HG02870 (cell line): ENCODE measurements at regions not wholly inside any gene's neighbourhood (a gene's known extent, or its start where the extent isn't known, plus 50 kb on each side); places are given as distances from the start of the nearest gene placed in this dataset.
"Not testable (repeated sequence)": the region's sequence is repeated elsewhere in the genome, so short reads cannot be mapped to it uniquely, and the experiment has no call there.

Source experiments
- ATAC-seq: cut with Tn5 transposase; IDR thresholded peaks from one replicate; pipeline ENCODE4 v1.9.1; 2021; ENCODE audit warnings: mild to moderate bottlenecking, moderate library complexity; ENCODE audit not compliant: unreplicated experiment

DNA sequence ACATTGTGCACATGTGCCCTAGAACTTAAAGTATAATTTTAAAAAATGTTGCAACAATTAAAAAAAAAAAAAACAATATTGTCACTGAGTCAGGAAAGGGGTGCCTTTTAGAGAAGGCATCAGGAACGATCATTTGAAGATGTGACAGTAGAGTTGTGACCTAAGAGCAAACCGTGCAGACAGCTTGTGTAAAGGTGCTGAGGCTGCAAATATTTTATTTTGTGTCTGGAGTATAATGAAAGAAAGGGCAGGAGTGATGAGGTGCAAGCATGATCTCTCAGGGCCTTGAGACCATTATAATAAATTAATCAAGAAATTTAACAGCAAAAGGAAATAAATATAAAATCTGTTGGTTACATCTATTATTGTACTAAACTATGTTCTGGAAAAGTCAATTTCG lies 1219.7 kb downstream of the OLFM4 start:
- ATAC-seq = no peak

DNA sequence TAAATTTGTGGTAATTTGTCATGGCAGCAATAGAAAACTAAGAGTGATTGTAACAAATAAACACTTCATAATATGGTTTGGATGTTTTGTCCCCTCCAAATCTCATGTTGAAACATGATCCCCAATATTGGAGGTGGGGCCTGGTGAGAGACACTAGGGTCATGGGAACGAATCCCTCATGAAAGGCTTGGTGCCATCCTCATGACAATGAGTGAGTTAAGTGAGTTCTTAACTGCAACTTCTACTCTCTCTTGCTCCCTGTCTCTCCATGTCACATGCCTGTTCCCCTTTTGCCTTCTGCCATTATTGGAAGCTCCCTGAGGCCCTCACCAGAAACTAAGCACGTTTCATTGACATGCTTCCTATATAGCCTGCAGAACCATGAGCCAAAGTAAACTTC lies 1233.2 kb downstream of the OLFM4 start:
- no peak for ATAC-seq

DNA sequence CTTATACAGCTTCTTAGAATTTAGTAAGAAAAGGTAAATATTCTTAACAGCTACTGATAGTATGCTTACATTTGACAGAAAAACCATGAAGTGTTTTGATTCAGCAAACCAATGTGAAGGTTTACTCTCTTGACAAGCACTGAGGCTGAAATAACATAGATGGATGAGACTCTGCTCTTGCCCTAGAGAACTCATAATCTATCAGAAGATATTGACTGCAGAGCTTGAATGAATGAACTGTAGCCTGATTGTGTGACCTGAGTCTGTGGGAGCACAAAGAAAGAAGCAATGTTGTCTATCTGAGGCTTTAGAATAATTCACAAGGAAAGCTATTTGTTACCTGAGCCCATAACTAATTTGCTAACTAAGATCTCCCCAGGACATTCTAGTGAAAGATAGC lies 1235.3 kb downstream of the OLFM4 start:
- ATAC-seq = no peak

- not testable (repeated sequence) for ATAC-seq
These were observed 1238.6 kb downstream of the OLFM4 start for GRCh38 chr13:54267253-54267668.

DNA sequence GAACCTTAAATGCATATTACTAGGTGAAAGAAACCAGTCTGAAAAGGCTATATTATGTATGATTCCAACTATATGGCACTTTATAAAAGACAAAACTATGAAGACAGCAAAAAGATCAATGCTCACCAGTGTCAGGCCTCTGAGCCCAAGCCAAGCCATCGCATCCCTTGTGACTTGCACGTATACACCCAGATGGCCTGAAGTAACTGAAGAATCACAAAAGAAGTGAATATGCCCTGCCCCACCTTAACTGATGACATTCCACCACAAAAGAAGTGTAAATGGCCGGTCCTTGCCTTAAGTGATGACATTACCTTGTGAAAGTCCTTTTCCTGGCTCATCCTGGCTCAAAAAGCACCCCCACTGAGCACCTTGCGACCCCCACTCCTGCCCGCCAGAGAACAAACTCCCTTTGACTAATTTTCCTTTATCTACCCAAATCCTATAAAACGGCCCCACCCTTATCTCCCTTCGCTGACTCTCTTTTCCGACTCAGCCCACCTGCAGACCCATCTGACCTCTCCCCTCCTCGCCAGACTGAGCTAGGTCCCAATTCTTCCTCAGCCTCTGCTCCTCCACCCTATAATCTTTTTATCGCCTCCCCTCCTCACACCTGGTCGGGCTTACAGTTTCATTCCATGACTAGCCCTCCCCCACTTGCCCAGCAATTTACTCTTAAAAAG lies 1239.5 kb downstream of the OLFM4 start:
- ATAC-seq = not testable (repeated sequence)

GRCh38 chr13:54287062-54287764 lies 1258.6 kb downstream of the OLFM4 start:
- ATAC-seq = no peak

GRCh38 chr13:54301085-54301484 lies 1272.5 kb downstream of the OLFM4 start:
- no peak for ATAC-seq

- no peak for ATAC-seq
These were observed 1276.8 kb downstream of the OLFM4 start for GRCh38 chr13:54305377-54305776.

- no peak for ATAC-seq
These were observed 1284.3 kb downstream of the OLFM4 start for GRCh38 chr13:54312885-54313284.

DNA sequence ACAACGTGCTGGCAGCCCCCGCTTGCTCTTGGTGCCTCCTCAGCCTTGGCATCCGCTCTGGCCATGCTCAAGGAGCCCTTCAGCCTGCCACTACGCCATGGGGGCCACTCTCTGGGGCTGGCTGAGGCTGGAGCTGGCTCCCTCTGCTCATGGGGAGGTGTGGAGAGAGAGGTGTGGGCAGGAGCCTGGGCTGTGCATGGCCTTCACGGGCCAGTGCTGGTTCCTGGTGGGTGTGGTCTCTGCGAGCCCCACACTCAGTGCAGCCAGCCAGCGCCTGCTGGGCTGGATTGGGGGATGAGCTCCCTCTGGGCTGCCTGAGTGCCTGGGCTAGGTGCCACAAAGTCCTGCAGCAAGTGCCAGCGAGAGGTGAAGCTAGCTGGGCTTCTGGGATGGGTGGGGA lies 1289.1 kb downstream of the OLFM4 start:
- ATAC-seq = no peak

- ATAC-seq = no peak
These were observed 1308.9 kb downstream of the OLFM4 start for GRCh38 chr13:54337540-54337939.

DNA sequence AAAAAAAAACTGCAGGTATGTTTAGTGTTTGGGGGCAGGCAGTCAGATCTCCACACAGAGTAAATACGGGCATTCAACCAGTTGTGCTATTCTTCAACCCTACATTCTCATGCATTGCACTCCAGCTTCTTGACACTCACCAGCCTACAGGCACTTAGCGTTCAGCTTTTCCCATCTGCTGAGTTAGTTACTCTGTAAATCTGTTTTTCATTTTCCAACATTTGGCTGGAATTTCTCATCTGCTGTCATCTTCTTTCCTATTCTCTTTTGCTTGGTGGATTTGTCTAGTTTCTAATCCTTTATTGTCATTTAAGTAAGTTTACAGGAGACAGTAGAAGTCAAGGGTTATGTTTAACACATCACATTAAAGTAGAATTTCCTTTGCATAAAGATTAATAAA lies 1318.9 kb downstream of the OLFM4 start:
- ATAC-seq = no peak

DNA sequence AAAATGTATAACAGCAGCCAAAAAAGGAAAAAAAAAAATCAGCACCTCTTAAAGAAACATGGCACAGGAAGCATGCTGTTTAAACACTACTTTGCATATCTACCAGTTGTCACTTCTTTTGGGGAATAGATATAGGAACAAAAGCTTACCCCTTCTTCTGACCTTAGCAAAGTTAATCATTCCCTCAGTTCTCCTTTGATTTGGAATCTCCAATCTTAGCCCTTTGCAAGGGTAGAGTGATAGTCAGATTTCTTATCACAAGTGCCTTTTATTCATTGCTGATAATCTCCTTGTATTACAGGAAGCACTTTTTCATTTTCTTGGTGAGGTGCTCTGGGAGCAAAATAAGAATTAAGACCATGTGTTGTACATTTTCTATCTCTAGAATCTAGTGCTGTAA lies 1327.6 kb downstream of the OLFM4 start:
- no peak for ATAC-seq

DNA sequence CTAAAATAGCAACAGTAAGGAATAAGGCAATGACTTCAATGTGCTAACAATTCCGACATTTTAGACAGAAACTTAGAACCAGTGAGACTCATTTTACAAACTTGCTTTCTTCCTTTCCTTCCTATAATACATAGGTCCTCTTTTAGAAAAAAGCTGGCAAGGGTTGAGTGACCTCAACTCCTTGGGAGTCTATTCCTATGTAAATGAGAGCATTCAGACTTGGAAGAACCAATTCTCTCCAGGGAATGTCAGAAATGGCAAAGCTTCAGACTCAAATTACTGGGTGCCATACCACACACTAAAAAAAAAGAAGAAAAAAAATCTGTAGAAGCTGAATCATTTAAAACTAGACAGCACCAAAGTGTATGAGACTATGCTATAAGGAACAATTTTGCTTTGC lies 1328.2 kb downstream of the OLFM4 start:
- ATAC-seq = no peak

- no peak for ATAC-seq
These were observed 1328.8 kb downstream of the OLFM4 start for GRCh38 chr13:54357284-54357933.

DNA sequence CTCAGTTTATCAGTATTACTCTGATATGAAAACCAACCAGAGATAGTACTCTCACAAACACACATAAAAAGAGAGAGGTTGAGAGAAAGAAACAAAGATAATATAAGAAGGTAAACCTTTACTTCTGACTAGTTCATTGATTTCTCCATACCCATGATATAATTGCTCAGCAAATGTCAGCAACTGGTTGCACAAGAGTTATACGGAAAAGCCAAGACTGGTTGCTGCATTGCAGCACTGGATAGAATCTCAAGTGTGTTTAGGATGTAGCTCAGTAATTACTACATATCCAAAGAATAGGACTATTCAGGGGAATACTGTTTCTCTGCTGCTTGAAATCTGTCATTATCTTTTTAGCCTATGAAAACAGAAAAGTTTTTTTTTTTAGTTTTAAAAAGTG lies 1332.8 kb downstream of the OLFM4 start:
- ATAC-seq = no peak

GRCh38 chr13:54366728-54367127 lies 1338.1 kb downstream of the OLFM4 start:
- ATAC-seq = no peak

DNA sequence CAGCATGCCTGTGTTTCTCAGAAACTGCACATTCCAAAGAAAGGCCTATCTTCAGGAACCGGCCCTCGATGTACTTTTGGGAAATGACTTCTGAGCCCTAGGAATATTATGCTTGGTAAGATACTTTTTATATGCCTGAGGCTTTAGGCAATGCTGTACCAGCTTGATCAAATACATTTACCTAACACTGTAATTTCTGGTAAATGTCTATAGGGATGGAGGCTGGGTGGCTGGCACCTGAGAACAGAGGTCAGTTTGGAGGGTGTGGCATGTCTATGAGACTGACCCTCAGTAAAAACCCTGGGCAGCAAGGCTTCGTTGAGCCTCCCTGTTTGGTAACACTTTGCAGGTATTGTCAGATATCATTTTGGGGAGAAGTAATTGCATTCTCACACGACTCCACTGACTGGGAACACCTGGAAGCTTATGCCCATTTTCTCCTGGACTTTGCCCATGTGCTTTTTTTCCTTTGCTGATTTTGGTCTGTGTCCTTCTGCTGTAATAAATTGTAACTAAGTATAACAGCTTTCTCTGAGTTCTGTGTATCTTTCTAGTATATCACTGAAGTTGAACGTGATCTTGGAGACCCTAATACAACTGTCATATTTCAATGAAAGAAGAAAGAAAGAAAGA lies 1339.1 kb downstream of the OLFM4 start:
- no peak for ATAC-seq

- no peak for ATAC-seq
These were observed 1339.8 kb downstream of the OLFM4 start for GRCh38 chr13:54368387-54368786.

DNA sequence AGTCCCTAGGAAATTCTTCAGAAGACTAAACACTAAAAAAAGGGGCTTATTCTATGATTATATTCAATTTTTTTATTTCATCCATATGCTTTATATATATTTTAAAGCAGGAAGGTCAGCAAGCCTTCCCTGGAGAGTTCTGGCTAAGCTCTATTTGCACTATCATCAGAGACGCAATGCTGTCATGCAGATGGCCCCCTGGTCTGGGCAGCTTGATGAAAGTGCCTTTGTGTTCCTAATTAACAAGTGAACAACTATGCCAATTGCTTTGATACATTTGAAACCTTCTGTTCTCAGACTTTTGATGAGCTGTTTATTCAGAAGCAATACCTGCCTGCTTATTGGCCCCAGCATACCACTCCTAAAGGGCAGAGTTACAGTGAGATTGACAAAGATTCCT lies 1344.6 kb downstream of the OLFM4 start:
- ATAC-seq = no peak

- no peak for ATAC-seq
These were observed 1350.8 kb downstream of the OLFM4 start for GRCh38 chr13:54379461-54379860.

- no peak for ATAC-seq
These were observed 1355.0 kb downstream of the OLFM4 start for GRCh38 chr13:54383604-54384003.
